GM13976 (cell line): ENCODE measurements at regions not wholly inside any gene's neighbourhood (a gene's known extent, or its start where the extent isn't known, plus 50 kb on each side); places are given as distances from the start of the nearest gene placed in this dataset.
"Not testable (repeated sequence)": the region's sequence is repeated elsewhere in the genome, so short reads cannot be mapped to it uniquely, and the experiment has no call there.

Experiments used
- DNase-seq: peaks from one replicate; pipeline ENCODE4 v3.0.0; 2012; ENCODE audit warnings: low spot score
- CTCF ChIP-seq: IDR thresholded peaks from 2 replicates; pipeline ENCODE4 v1.5.1; 2012; ENCODE audit warnings: borderline replicate concordance, mild to moderate bottlenecking; ENCODE audit not compliant: insufficient read depth; ENCODE audit errors: extremely low read depth, missing control alignments, control extremely low read depth
- in situ Hi-C: fragments of 300-500 bp; cut with MboI; formaldehyde crosslinking; loops from one replicate; pipeline ENCODE4 v1.12.0; 2022; ENCODE audit warnings: low sequenced_read_pairs, mixed read lengths, inconsistent platforms; ENCODE audit not compliant: unreplicated experiment

- in situ Hi-C loops = no loop called here
- TF ChIP-seq CTCF = no peak
- DNase-seq = no peak
These were observed 76.4 kb upstream of the ZNG1B start for GRCh38 chr2:113361051-113361450.

- DNase-seq = no peak
- TF ChIP-seq CTCF = no peak
- in situ Hi-C loops = no loop called here
These were observed 78.3 kb upstream of the PAX8 start for GRCh38 chr2:113357071-113357470.

- in situ Hi-C loops, DNase-seq: not testable (repeated sequence)
These were observed 77.6 kb upstream of the PAX8 start for GRCh38 chr2:113356284-113356683.

GRCh38 chr2:113355339-113356015, 76.8 kb upstream of the PAX8 start:
- in situ Hi-C loops, DNase-seq: not testable (repeated sequence)

GRCh38 chr2:113351375-113352355, 72.9 kb upstream of the PAX8 start:
- no peak for DNase-seq
- TF ChIP-seq CTCF = no peak
- in situ Hi-C loops = no loop called here

GRCh38 chr2:113343800-113344199, 65.1 kb upstream of the PAX8 start:
- DNase-seq, in situ Hi-C loops: not testable (repeated sequence)

GRCh38 chr2:113342650-113343049, 63.9 kb upstream of the PAX8 start:
- DNase-seq = no peak
- in situ Hi-C loops = no loop called here
- no peak for TF ChIP-seq CTCF

GRCh38 chr2:113341870-113342253, 63.1 kb upstream of the PAX8 start:
- in situ Hi-C loops, DNase-seq: not testable (repeated sequence)
